ENCODE measurements at regions not wholly inside any gene's neighbourhood (a gene's known extent, or its start where the extent isn't known, plus 50 kb on each side); places are given as distances from the start of the nearest gene placed in this dataset.

DNA sequence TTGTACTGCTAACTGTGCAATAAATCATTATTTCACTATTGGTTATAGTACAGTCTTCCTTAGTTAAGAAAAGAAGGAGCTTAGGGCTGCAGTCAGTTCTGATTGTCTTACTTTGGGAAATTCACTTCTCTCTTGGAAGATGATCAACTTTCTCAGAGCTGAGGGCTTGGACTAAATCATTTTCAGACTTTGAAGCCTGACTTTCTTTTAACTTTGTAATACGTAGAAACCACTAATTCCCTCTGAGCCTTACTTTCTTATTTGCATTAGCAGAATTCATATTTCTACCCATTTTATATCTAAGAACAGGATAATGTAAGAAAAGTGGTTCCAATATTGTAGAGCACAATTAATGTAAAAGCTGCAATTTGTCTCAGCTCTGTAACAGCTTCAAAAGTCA is 386.4 kb downstream of the TRIB2 start:
- DNase-seq (ENCODE audit: low read depth in 2 of 2): no peak

DNA sequence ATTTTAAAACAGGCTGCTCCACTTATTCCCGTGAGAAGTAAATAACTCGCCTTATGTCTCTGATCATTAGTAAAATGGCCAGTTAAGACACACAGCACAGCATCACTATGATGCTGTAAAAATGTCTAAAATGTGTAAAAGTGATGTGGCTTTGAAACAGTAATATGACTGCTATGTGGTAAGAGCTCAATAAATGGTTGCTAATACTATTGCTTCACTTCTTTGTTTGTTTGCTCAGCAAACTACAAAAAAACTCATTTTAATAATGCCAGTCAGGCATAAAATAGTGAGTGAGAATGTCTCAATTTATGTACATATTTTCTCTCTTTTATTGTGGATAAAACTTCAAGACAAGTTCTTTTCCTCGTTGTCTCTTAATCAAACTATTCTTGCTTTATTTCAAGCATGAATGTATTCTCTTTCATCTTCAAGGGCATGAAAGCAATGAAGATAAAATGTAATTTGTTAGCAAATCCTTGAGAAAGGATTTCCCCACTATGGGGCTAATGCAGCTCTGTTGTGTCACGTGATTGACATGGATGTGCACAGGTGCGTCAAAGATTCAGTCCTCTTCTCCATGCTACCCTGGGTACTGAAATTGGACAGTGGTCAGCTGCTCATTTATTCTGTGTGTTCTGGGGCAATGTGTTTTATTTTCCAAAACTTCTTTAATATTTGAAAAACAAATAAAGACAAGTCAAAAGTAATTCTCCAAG is 387.2 kb downstream of the TRIB2 start:
- no peak for DNase-seq (ENCODE audit: low read depth in 2 of 2)

DNA sequence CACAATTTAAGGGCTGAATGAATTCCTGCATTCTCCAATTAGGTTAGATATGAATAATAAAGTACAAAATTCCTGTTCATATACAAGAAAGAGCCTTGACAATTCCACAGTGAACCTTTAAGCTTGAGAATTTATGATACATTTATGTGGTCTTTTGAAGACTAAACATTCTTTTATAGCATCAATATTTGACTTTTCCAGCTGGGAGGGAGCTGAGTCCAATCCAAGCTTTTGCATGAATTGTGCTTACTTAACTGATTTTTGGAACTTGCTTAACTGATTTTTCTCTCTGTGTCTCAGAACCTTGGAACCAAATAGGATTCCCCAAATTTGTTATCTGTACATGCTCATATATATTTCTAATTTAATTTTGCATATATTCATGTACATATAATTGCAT is 388.0 kb downstream of the TRIB2 start:
- no peak for DNase-seq (ENCODE audit: low read depth in 2 of 2)

DNA sequence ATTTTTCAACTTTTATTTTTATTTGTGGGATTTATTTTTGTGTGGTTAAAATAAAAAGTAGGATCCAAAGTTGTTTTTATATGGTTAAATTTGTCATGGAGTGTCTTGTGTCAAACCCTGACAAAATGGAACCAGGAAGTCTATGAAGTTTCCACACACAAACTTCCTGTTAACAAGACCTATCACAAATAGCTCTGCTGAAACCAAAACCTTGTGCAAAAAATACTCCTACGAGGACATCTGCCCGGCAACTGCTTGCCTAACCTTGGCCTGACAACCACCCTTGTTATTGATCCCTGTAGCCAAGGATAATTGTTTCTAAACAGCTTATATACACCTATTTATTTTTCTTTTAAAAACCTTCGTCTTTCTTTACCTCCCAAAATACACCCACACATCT is 389.6 kb downstream of the TRIB2 start:
- no peak for DNase-seq (ENCODE audit: low read depth in 2 of 2)

DNA sequence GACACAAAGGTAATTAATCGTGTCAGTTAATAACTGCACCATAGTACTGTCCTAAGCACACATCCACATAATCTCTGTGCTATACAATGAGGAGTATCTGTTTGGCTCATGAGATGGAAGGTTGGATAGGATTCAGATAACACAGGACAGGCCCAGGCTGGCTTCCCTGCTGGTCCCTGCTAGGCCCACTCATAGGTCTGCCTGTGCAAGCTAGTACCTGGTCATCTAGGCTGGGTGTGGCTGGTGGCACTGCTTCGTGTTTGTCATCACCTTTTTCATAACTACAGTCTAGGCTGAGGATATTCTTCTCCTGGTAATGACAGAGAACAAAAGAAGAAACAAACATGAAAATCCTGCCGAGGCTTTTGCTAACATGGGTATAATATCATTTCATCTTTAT is 392.8 kb downstream of the TRIB2 start:
- DNase-seq (ENCODE audit: low read depth in 2 of 2): no peak

DNA sequence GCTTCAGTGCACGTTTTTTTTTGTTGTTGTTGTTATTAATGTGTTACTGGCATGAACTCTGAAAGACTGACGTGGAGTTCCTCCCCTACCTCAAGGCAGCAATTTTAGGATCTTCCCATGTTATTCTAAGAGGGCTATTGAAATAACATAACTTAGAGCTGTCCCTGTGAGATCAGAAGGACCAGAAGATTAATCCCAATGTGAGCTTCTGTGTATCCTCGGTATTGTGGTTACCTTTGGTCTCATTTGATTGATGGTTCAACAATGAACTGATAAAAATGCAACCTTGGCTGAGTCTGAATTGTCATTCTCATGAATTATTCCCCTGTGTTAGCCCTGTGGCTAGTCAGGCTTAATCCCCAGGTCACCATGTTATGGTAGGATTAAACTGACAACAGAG is 394.1 kb downstream of the TRIB2 start:
- DNase-seq (ENCODE audit: low read depth in 2 of 2): no peak

DNA sequence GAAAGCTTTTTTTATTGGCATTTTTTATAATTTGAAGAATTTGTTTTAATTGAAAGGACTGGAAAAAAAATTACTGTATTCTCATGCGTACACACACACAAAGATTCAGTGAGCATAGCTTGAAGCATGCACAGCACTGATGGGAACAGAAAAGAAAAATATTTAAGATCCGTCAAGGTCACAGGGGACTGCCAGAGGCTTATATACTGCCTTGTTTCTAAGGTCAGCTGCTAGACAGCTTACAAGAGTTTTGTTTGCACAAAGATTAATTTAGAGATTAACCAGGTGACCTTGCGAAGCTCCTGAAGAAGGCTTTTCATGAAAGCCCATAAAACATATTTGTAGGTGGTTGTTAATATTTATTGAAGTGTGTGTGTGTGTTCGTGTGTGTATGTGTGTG is 396.3 kb downstream of the TRIB2 start:
- no peak for DNase-seq (ENCODE audit: low read depth in 2 of 2)

DNA sequence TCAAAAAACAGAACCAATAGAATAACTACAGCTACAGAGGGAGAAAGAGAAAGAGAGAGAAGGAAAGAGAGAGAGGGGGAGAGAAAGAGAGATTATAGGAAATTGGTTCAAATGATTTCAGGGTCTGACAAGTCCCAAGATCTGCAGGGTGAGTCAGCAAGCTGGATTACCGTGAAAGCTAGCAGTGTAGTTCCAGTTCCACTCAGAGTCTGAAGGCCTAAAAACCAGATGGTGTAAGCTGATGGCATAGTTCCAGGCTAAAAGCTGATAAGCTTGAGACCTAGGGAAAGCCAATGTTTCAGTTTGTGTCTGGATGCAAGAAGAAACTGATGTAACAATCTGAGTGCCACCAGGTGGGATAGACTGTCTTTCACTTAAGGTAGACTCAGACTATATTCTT is 397.7 kb downstream of the TRIB2 start:
- no peak for DNase-seq (ENCODE audit: low read depth in 2 of 2)

DNA sequence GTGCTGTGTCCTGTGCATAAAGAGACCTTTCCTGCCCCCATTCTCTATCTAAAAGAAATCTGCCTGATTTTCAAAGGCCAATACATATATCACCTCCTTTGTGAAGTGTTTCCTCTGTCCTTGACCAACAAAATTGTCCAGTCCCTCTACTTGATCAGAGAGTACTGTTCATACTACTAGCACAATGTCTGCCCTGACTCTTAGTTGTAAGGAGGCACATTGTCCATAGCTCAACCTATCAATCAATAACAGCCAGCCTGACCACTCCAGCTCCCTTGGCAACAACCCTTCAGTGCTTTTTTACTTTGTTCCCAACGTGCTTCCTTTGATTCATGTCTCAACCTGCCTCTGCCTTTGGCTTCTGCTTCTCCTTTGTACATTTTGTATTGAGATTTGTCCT is 398.9 kb downstream of the TRIB2 start:
- no peak for DNase-seq (ENCODE audit: low read depth in 2 of 2)

DNA sequence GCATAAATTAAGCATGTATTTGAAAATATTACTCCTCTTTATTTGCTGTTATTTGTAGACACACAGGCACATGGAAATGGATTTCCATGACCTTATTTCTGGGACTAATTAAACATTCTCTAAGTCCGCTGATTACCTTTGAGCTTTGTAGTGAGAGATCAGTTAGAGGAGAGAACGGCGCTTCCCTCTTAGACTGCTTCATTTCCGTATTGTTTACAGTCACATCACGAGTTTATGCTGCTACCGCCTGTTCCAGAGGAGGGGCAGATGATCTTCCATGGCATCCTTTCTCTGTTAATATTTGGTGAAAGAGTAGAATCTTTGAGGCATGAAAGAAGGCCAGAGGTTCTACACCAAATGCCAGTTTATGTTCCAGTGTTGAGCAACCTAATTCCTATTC is 404.4 kb downstream of the TRIB2 start:
- DNase-seq (ENCODE audit: low read depth in 2 of 2): no peak

DNA sequence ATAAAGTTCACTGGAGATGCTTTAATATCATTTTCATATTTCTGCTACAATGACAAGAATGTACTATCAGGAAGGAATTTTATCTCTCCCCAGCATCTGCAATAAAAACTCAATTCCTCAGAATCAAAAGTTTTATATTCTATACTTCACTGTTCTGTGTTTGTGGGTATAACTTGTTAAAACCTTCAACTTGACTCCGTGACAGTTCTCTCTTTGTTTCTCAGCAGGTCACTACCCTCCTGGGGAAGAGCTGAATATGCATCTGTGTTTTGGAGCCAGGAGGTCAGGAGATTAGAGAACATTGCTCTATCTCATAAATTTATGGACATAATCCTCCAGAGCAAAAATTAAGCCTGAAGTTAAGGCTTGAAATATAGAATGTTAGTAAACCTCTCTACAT is 411.4 kb downstream of the TRIB2 start:
- DNase-seq (ENCODE audit: low read depth in 2 of 2): no peak

DNA sequence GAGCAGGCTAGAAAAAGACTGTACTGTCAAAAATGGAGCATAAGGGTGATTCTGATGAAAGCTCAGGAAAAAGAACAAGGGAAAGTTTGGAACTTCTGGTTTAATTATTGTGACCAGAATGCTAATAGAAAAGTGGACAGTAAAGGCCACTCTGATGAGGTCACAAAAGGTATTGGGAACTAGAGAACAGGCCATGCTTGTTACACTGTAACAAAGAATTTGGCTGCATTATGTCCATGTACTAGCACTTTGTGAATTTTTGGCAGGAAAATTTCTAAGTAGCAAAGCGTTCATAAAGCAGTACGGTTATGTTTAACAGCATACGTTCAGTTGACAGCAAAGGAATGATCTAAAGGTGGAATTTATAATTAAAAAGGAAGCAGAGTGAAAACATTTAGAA is 418.6 kb downstream of the TRIB2 start:
- DNase-seq (ENCODE audit: low read depth in 2 of 2): no peak

DNA sequence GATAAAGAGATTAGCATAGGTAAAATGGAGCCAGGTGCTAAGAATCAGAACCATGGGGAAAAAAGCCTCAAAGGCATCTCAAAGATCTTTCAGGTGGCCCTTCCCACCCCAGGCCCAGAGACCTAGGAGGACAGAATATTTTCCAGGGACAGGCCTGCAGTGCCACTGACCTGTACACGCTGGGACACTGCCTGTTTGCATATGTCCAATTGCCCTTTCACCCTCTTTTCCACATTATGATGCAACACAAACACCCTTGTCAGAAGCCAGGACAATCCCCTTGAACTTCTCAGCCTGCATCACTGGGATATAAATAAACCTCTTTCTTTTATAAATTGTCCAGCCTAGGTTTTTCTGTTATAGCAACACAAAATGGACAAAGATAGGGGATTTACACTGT is 419.1 kb downstream of the TRIB2 start:
- DNase-seq (ENCODE audit: low read depth in 2 of 2): no peak

DNA sequence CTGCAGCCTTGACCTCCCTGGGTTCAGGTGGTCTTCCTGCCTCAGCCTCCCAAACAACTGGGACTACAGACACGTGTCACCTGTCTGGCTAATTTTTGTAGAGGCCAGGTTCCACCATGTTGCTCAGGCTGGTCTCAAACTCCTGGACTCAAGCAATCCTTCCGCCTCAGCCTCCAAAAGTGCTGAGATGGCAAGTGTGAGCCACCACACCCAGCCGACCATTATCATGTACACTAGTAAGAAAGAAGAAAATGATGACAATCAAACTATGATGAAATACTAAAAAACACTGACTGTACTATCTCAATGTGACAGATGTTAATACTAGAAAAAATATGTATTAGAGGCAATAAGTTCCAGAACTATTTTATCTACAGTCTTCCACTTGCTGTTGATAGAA is 420.9 kb downstream of the TRIB2 start:
- DNase-seq (ENCODE audit: low read depth in 2 of 2): no peak

DNA sequence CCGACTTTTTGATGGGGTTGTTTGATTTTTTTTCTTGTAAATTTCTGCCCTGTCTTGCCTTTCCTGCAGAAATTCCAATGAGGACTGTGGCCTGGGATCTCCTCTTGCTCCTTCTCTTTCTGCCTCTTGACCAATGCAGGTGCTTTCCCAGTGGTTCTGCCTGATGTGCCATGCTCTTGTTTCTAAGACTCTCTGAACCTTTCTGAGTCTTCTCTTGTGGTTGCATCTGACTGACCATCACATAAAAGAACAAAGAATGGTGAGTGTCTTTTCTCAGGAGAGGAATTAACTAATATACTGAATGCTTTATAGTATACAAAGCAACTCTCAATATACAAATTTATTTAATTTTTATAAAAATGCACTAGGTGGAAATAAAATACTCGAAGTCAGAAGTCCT is 424.6 kb downstream of the TRIB2 start:
- DNase-seq (ENCODE audit: low read depth in 2 of 2): no peak

DNA sequence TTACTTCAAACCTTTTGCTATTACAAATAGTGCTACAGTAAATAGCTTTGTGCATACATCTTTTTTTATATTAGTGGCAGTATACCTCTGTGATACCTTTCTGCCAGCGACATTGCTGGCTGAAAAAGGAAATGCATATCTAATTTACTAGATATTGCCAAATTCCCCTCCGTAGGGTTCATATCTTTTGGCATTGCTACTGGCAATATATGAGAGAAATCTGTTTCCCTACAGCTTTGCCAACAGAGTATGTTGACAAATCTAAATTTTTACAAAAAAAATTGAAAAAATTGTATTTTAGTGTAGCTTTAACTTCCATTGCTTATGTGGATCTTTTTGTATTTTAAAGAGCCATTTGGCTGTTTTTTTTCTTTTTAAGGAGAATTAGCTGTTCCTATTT is 426.7 kb downstream of the TRIB2 start:
- DNase-seq (ENCODE audit: low read depth in 2 of 2): no peak

DNA sequence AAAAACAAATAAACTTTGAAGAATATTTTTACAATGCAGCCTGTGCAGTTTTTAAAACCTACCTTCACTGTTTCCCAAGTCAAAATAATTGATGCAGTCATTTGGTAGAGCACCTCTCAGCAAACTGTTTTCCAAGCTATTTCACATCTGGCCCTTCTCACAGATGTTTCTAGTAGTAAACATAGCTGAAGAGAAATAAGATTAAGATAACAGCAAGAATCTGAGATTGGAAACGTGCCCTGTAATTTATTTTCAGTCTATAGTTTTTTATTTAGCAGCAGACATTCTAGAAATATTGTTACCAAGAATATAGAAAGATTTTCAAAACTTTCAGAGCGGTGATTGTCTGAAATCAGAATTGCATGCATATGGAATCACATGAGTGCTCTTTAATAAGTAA is 440.2 kb downstream of the TRIB2 start:
- no peak for DNase-seq (ENCODE audit: low read depth in 2 of 2)

DNA sequence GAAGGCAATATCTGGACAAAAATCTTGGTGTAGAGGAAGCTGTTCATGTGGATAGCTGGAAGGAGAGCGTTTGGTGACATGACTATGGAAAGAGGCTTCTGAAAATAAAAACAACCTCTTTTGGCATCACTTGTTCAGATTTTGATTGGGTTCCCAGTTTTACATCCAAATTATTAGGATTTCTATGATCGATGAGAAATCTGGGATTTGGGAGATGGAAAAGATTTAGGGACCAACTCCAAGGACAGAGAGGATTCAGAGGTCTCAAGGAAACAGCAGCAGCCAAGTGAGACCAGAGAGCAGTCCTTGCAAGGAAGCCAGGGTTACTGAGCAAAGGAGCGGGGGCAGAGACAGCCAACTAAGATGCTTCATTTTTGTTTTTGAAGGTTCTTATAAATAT is 441.7 kb downstream of the TRIB2 start:
- no peak for DNase-seq (ENCODE audit: low read depth in 2 of 2)

DNA sequence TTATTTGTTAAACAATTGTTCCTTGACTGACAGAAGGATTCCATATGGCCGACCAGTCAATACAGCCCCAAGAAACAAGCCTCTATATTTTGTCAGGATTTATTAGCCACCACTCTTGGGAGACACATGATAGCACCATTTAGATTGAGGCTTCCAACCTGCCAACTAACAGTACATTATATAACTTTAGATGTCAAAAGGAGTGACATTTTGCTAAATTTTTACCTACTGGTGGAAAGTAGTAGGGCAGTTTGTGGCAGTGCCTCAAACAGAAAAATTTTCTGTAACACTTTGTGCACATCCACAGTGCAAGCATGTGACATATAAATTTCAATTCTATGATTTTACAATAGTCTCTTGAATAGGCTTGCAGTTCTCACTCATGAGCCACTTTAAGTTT is 464.0 kb downstream of the TRIB2 start:
- no peak for DNase-seq (ENCODE audit: low read depth in 2 of 2)

DNA sequence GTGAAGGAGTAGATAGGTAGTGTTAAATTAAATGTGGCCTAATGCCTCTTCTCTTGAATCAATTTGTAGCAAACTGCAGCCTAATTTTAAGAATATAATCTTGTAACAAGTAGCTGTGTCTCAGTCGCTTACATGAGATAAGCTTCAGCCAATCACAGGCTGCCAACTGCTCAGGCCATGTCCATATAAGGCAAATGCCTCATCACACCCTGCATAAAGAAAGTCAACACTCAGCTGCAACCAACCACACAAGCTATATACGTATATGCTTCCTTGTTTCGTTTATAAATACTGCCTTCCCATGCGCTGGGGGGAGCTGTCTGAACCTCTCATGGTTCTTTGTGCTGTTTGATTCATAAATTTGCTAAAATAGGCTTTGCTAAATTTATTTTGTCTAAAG is 476.3 kb downstream of the TRIB2 start:
- DNase-seq (ENCODE audit: low read depth in 2 of 2): no peak

DNA sequence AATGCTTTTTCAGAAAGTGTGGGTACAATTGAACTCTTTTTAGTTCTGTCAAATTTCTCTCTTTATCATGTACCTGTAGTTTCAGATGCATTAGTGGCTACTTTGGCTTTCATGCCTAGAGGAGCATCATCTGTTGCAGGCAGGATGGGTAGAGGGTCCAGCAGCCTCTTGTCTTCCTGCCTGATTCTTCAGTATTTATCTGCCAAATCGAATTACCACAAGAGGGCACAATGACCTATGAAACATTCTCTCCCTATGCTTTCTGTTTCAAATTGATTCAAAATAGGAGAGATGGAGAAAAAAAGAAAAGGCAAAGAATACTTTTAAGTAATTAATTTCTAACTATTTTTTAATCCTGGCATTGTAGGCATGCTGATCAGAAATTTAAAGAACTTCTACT is 477.2 kb downstream of the TRIB2 start:
- DNase-seq (ENCODE audit: low read depth in 2 of 2): no peak

DNA sequence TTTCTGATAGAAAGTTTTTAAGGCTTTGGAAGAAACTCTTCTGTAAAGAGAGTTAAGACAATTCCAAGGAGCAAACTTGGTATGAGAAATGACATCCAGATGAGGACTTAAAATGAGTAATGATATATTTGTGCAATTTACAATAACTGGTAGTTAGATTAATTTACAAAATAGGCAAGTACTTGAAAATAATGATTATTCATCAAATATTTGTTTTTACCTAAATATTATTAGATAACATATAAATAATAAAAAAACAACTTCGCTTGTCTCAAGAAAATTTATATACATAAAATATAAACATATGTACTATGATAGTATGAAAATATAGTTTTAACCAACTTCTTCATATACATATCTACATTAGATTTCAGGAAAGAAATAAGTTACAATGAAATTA is 478.5 kb downstream of the TRIB2 start:
- no peak for DNase-seq (ENCODE audit: low read depth in 2 of 2)

DNA sequence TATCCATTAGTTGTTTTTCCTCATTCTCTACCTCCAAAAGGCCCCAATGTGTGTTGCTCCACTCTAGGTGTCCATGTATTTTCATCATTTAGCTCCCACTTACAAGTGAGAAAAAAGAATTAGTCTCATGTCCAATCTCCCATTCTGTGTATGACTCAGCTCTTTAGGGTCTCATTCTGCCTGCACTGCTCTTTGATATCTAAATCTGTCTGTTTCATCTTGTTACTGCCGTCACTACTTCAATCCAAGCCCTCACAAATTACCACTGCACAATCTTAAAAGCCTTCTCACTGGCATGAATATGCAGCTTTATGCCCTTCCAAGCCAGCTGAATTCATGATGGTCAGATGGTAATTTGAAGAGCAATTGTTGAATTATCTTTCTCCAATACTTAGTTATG is 480.5 kb downstream of the TRIB2 start:
- DNase-seq (ENCODE audit: low read depth in 2 of 2): no peak

DNA sequence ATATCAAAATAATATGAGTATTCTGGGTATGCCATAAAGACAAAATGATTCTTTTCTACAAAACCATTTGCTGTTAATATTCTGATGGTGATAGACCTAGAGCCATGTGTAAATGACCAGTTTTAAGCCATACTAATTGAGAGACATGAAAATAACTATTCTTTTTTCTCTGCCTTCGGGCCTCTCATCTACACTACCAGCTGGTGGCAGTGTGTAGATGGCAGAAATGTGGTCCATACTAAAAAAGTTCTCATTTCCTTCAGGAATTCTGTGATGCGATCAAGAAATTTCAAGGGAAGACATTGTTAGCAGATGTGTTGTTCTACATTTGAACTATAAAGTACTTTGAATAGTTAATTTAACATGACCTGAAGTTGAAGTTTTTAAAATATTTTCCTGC is 485.2 kb downstream of the TRIB2 start:
- DNase-seq (ENCODE audit: low read depth in 2 of 2): no peak

DNA sequence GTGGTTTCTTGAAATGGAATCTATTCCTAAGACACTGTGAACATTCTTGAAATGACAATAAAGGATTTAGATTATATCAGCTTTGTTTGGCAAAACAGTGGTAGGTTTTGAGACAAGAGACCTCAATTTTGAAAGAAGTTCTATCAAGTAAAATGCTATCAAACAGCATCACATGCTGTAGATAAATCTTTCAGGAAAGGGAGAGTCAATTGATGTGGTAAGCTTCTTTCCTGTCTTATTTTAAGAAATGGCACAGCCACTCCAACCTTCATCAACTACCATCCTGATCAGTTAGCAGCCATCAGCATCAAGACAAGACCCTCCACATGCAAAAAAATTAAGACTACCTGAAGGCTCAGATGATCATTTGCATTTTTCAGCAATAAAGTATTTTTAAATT is 495.4 kb downstream of the TRIB2 start:
- DNase-seq (ENCODE audit: low read depth in 2 of 2): no peak

All from activated CD8-positive, alpha-beta memory T cell treated with anti-CD3 and anti-CD28 coated beads for 4 hours (primary cell).